H9 (cell line): ENCODE measurements at regions not wholly inside any gene's neighbourhood (a gene's known extent, or its start where the extent isn't known, plus 50 kb on each side); places are given as distances from the start of the nearest gene placed in this dataset.

Experiments
- DNase-seq: peaks from one replicate; pipeline ENCODE4 v3.0.0-alpha.2; 2017
- H2AFZ ChIP-seq: one replicate; pipeline ENCODE4 v1.6.1; 2013; ENCODE audit warnings: mild to moderate bottlenecking, low read length, control low read depth, moderate library complexity
- H2AK5ac ChIP-seq: 2 replicates; pipeline ENCODE4 v1.6.1; 2013; ENCODE audit warnings: low read length, control low read depth, mixed read lengths; ENCODE audit not compliant: insufficient read length
- H2BK120ac ChIP-seq: one replicate; pipeline ENCODE4 v1.6.1; 2013; ENCODE audit warnings: low read depth, mild to moderate bottlenecking, low read length, control low read depth, inconsistent platforms; ENCODE audit not compliant: poor library complexity, severe bottlenecking
- H2BK12ac ChIP-seq: 2 replicates; pipeline ENCODE4 v1.6.1; 2013; ENCODE audit warnings: low read length, control low read depth, mixed read lengths, low read depth; ENCODE audit not compliant: insufficient read length
- H2BK15ac ChIP-seq: 2 replicates; pipeline ENCODE4 v1.6.1; 2013; ENCODE audit warnings: low read depth, low read length, control low read depth
- H2BK20ac ChIP-seq: one replicate; pipeline ENCODE4 v1.6.1; 2013; ENCODE audit warnings: low read depth, mild to moderate bottlenecking, low read length, control low read depth, inconsistent platforms; ENCODE audit not compliant: poor library complexity, severe bottlenecking
- H2BK5ac ChIP-seq: 2 replicates; pipeline ENCODE4 v1.6.1; 2013; ENCODE audit warnings: low read length, control low read depth, mixed read lengths; ENCODE audit not compliant: insufficient read length
- H3K14ac ChIP-seq: 2 replicates; pipeline ENCODE4 v1.6.1; 2013; ENCODE audit warnings: low read length, control low read depth; ENCODE audit not compliant: insufficient read depth
- H3K18ac ChIP-seq: 2 replicates; pipeline ENCODE4 v1.6.1; 2013; ENCODE audit warnings: low read depth, mild to moderate bottlenecking, mixed read lengths, low read length, control low read depth; ENCODE audit not compliant: insufficient read length
- H3K23ac ChIP-seq: 2 replicates; pipeline ENCODE4 v1.6.1; 2013; ENCODE audit warnings: low read length, control low read depth, mixed read lengths, low read depth; ENCODE audit not compliant: insufficient read length
- H3K23me2 ChIP-seq: 2 replicates; pipeline ENCODE4 v1.6.1; 2013; ENCODE audit warnings: low read depth, mild to moderate bottlenecking, mixed read lengths, low read length, control low read depth; ENCODE audit not compliant: insufficient read length, poor library complexity, severe bottlenecking
- H3K27ac ChIP-seq: 2 replicates; pipeline ENCODE4 v1.5.1; 2013; ENCODE audit warnings: low read length, control low read depth, mixed read lengths, low read depth; ENCODE audit not compliant: insufficient read length
- H3K27me3 ChIP-seq: 2 replicates; pipeline ENCODE4 v1.6.1; 2013; ENCODE audit warnings: low read length, control low read depth, inconsistent platforms; ENCODE audit not compliant: insufficient read depth
- H3K4ac ChIP-seq: 2 replicates; pipeline ENCODE4 v1.6.1; 2013; ENCODE audit warnings: low read depth, mild to moderate bottlenecking, control low read depth, inconsistent platforms, low read length, moderate library complexity
- H3K4me1 ChIP-seq: 2 replicates; pipeline ENCODE4 v1.6.1; 2013; ENCODE audit warnings: low read length, control low read depth, inconsistent platforms; ENCODE audit not compliant: insufficient read depth
- H3K4me2 ChIP-seq: 2 replicates; pipeline ENCODE4 v1.6.1; 2013; ENCODE audit warnings: low read length, control low read depth, mixed read lengths; ENCODE audit not compliant: insufficient read length, insufficient read depth
- H3K56ac ChIP-seq: 2 replicates; pipeline ENCODE4 v1.6.1; 2013; ENCODE audit warnings: low read depth, mild to moderate bottlenecking, mixed read lengths, low read length, control low read depth; ENCODE audit not compliant: insufficient read length
- H3K79me1 ChIP-seq: 2 replicates; pipeline ENCODE4 v1.6.1; 2013; ENCODE audit warnings: low read depth, mild to moderate bottlenecking, moderate library complexity, low read length, control low read depth, inconsistent platforms; ENCODE audit not compliant: insufficient read depth, poor library complexity, severe bottlenecking
- H3K79me2 ChIP-seq: 2 replicates; pipeline ENCODE4 v1.6.1; 2013; ENCODE audit warnings: low read length, control low read depth, inconsistent platforms; ENCODE audit not compliant: insufficient read depth
- H3K9ac ChIP-seq: 2 replicates; pipeline ENCODE4 v1.6.1; 2013; ENCODE audit warnings: low read length, control low read depth, mixed read lengths; ENCODE audit not compliant: insufficient read length; ENCODE audit errors: extremely low read depth
- H3K9me3 ChIP-seq: one replicate; pipeline ENCODE4 v1.6.1; 2013; ENCODE audit warnings: low read depth, low read length, inconsistent platforms; ENCODE audit not compliant: control insufficient read depth
- H3T11ph ChIP-seq: one replicate; pipeline ENCODE4 v1.6.1; 2013; ENCODE audit warnings: mild to moderate bottlenecking, low read length, control low read depth, inconsistent platforms
- H4K20me1 ChIP-seq: one replicate; pipeline ENCODE4 v1.6.1; 2013; ENCODE audit not compliant: control insufficient read depth, insufficient read length, insufficient read depth
- H4K5ac ChIP-seq: 2 replicates; pipeline ENCODE4 v1.6.1; 2013; ENCODE audit warnings: low read depth, mild to moderate bottlenecking, mixed read lengths, low read length, control low read depth; ENCODE audit not compliant: insufficient read length
- H4K8ac ChIP-seq: replicated peaks from 2 replicates; pipeline ENCODE4 v1.6.1; 2013; ENCODE audit warnings: low read length, control low read depth, mixed read lengths, low read depth; ENCODE audit not compliant: insufficient read length
- H4K91ac ChIP-seq: 2 replicates; pipeline ENCODE4 v1.6.1; 2013; ENCODE audit warnings: low read depth, mild to moderate bottlenecking, moderate library complexity, mixed read lengths, low read length, control low read depth; ENCODE audit not compliant: insufficient read length
- H3K27ac Mint-ChIP-seq, 3 experiments: 2 replicates in 2 of 3; 3 replicates in 1 of 3; pipeline ENCODE4 v1.8.0; 2020 to 2021; ENCODE audit warnings: mixed read lengths in 3 of 3, mild to moderate bottlenecking in 1 of 3, moderate library complexity in 1 of 3
- H3K27me3 Mint-ChIP-seq: 2 replicates; pipeline ENCODE4 v1.8.0; 2021; ENCODE audit warnings: low read depth, mild to moderate bottlenecking, moderate library complexity, mixed read lengths
- H3K36me3 Mint-ChIP-seq, 3 experiments: 2 replicates in 2 of 3; 3 replicates in 1 of 3; pipeline ENCODE4 v1.8.0; 2020 to 2021; ENCODE audit warnings: low read depth in 3 of 3, mixed read lengths in 3 of 3; ENCODE audit not compliant: insufficient read depth in 1 of 3
- H3K4me1 Mint-ChIP-seq, 2 experiments: 2 replicates each; pipeline ENCODE4 v1.8.0; 2020; ENCODE audit warnings: mixed read lengths in 2 of 2
- H3K4me3 Mint-ChIP-seq, 2 experiments: 2 replicates in 1 of 2; 3 replicates in 1 of 2; pipeline ENCODE4 v1.8.0; 2020 to 2021; ENCODE audit warnings: mild to moderate bottlenecking in 2 of 2, mixed read lengths in 2 of 2, moderate library complexity in 1 of 2
- H3K9me3 Mint-ChIP-seq, 2 experiments: 2 replicates in 1 of 2; 3 replicates in 1 of 2; pipeline ENCODE4 v1.8.0; 2020; ENCODE audit warnings: mild to moderate bottlenecking in 2 of 2, mixed read lengths in 2 of 2, moderate library complexity in 1 of 2
- CTCF ChIP-seq: fragments of 200-600 bp; sonication (generic); conservative IDR thresholded peaks from 3 replicates; pipeline ENCODE4 v1.8.0; 2021; ENCODE audit warnings: antibody characterized with exemption, mild to moderate bottlenecking
- WGBS: extraction: QIAGEN DNeasy Blood & Tissue Kit; methylation state at CpG from one replicate; pipeline ENCODE4 v1.1.7; 2013; ENCODE audit warnings: missing lambda C conversion rate, low lambda C conversion rate, mixed read lengths; ENCODE audit not compliant: insufficient read length; ENCODE audit errors: extremely low coverage; 5-methylcytosine and 5-hydroxymethylcytosine counted together

DNA sequence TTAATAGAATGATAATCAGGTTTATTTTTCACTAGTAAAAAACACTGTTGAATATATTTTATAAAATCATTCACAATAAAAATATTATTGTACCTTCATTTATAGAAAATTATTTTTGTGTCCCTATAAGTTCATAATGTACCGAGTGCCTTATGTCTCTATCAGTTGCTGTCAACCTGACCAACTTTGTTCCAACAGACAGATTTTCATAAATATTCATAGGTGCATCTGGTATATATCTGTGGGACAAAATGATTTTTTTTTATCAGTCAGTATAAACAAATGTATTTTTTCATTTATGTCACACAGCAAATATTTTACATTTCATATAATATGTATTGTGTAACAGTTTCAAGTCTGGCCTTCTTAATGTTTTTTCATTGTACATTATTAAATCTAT is 195.9 kb downstream of the HGF start:
- Mint-ChIP-seq H3K9me3 (no peaks in the 10 kb centered on the region), H3K36me3 (no peaks in the 10 kb centered on the region), H3K4me1 (no peaks in the 10 kb centered on the region), H3K27me3 (no peaks in the 10 kb centered on the region), H3K27ac (no peak overlapping the region), H3K4me3 (no peak overlapping the region)
- Histone ChIP-seq H4K5ac (no peak overlapping the region), H3K79me1 (no peaks in the 10 kb centered on the region), H3K79me2 (no peaks in the 10 kb centered on the region), H2AFZ (no peak overlapping the region), H3K27me3 (no peaks in the 10 kb centered on the region), H2BK120ac (no peak overlapping the region), H2BK20ac (no peak overlapping the region), H3K4me1 (no peaks in the 10 kb centered on the region), H3K9ac (no peak overlapping the region), H2BK12ac (no peak overlapping the region), H3K4me2 (no peak overlapping the region), H3T11ph (no peak overlapping the region), H3K23me2 (no peaks in the 10 kb centered on the region), H4K20me1 (no peaks in the 10 kb centered on the region), H3K18ac (no peak overlapping the region), H4K8ac (no peak overlapping the region), H2AK5ac (no peak overlapping the region), H3K14ac (no peak overlapping the region), H3K9me3 (no peaks in the 10 kb centered on the region), H3K56ac (no peak overlapping the region), H3K4ac (no peak overlapping the region), H3K23ac (no peak overlapping the region), H4K91ac (no peak overlapping the region), H2BK5ac (no peak overlapping the region), H2BK15ac (no peak overlapping the region), H3K27ac (no peak overlapping the region)
- DNase-seq: no peak
- no peak for TF ChIP-seq CTCF
- no CpG with 5 or more reads among the region's 1 CpG for WGBS
